Neuronal stem cell (in vitro differentiated cells): ENCODE measurements at regions not wholly inside any gene's neighbourhood (a gene's known extent, or its start where the extent isn't known, plus 50 kb on each side); places are given as distances from the start of the nearest gene placed in this dataset.

ENCODE experiments used
- DNase-seq: peaks from one replicate; pipeline ENCODE4 v3.0.0-alpha.2; 2013; ENCODE audit warnings: low spot score
- H2AFZ ChIP-seq: one replicate; pipeline ENCODE4 v1.6.1; 2013; ENCODE audit warnings: mild to moderate bottlenecking, low read length, inconsistent platforms
- H2AK5ac ChIP-seq: 2 replicates; pipeline ENCODE4 v1.6.1; 2013; ENCODE audit warnings: low read depth, mild to moderate bottlenecking, inconsistent platforms, low read length, moderate library complexity, mixed read lengths
- H2BK120ac ChIP-seq: 2 replicates; pipeline ENCODE4 v1.6.1; 2013; ENCODE audit warnings: low read depth, mild to moderate bottlenecking, inconsistent platforms, low read length, moderate library complexity, mixed read lengths
- H2BK12ac ChIP-seq: one replicate; pipeline ENCODE4 v1.6.1; 2013; ENCODE audit warnings: low read length, inconsistent platforms
- H2BK15ac ChIP-seq: 2 replicates; pipeline ENCODE4 v1.6.1; 2013; ENCODE audit warnings: mild to moderate bottlenecking, low read length, inconsistent platforms, mixed read lengths
- H2BK5ac ChIP-seq: one replicate; pipeline ENCODE4 v1.6.1; 2013; ENCODE audit warnings: inconsistent platforms, mild to moderate bottlenecking, low read length, moderate library complexity
- H3K14ac ChIP-seq: one replicate; pipeline ENCODE4 v1.6.1; 2013; ENCODE audit warnings: low read length, inconsistent platforms
- H3K18ac ChIP-seq: 2 replicates; pipeline ENCODE4 v1.6.1; 2013; ENCODE audit warnings: low read length, inconsistent platforms
- H3K23ac ChIP-seq: 2 replicates; pipeline ENCODE4 v1.6.1; 2013; ENCODE audit warnings: low read depth, mild to moderate bottlenecking, mixed read lengths, low read length, inconsistent platforms; ENCODE audit not compliant: poor library complexity
- H3K27ac ChIP-seq: replicated peaks from 3 replicates; pipeline ENCODE4 v1.5.1; 2013; ENCODE audit warnings: low read length, inconsistent platforms
- H3K27me3 ChIP-seq, 3 experiments: 2 replicates each; pipeline ENCODE4 v1.6.1; 2013; ENCODE audit warnings: low read length in 3 of 3, mild to moderate bottlenecking in 2 of 3, inconsistent platforms in 1 of 3, low read depth in 1 of 3, mixed read lengths in 1 of 3, moderate library complexity in 1 of 3; ENCODE audit not compliant: control insufficient read depth in 3 of 3, insufficient read depth in 3 of 3
- H3K36me3 ChIP-seq, 2 donors: replicated peaks in 1 of 2; 2 replicates each; pipeline ENCODE4 v1.6.1; 2013; ENCODE audit warnings: low read length in 2 of 2; ENCODE audit not compliant: control insufficient read depth in 2 of 2, insufficient read depth in 2 of 2
- H3K4ac ChIP-seq: 2 replicates; pipeline ENCODE4 v1.6.1; 2013; ENCODE audit warnings: inconsistent platforms, mild to moderate bottlenecking, low read length, moderate library complexity
- H3K4me1 ChIP-seq, 2 donors: 1 replicate in 1 of 2; 2 replicates in 1 of 2; pipeline ENCODE4 v1.6.1; 2013; ENCODE audit warnings: low read length in 2 of 2, low read depth in 1 of 2; ENCODE audit not compliant: control insufficient read depth in 2 of 2, insufficient read depth in 1 of 2
- H3K4me2 ChIP-seq: one replicate; pipeline ENCODE4 v1.6.1; 2013; ENCODE audit warnings: mild to moderate bottlenecking, low read length, inconsistent platforms; ENCODE audit not compliant: insufficient read depth, poor library complexity, severe bottlenecking
- H3K4me3 ChIP-seq, 2 donors: 2 replicates each; pipeline ENCODE4 v1.5.1; 2013; ENCODE audit warnings: low read length in 2 of 2, mild to moderate bottlenecking in 2 of 2, inconsistent platforms in 1 of 2, moderate library complexity in 1 of 2
- H3K79me1 ChIP-seq: one replicate; pipeline ENCODE4 v1.6.1; 2013; ENCODE audit warnings: low read depth, mild to moderate bottlenecking, inconsistent platforms, low read length, moderate library complexity
- H3K9ac ChIP-seq: one replicate; pipeline ENCODE4 v1.6.1; 2013; ENCODE audit warnings: mild to moderate bottlenecking, low read depth, low read length, inconsistent platforms; ENCODE audit not compliant: poor library complexity
- H3K9me3 ChIP-seq, 2 donors: replicated peaks in 1 of 2; 2 replicates each; pipeline versions ENCODE3 to v1.6.1; 2013; ENCODE audit warnings: low read length in 2 of 2, mild to moderate bottlenecking in 2 of 2, inconsistent platforms in 1 of 2, low read depth in 1 of 2, mixed read lengths in 1 of 2, moderate library complexity in 1 of 2; ENCODE audit not compliant: control insufficient read depth in 2 of 2, insufficient read depth in 1 of 2
- H4K8ac ChIP-seq: one replicate; pipeline ENCODE4 v1.6.1; 2013; ENCODE audit warnings: low read depth, mild to moderate bottlenecking, inconsistent platforms, low read length, moderate library complexity
- H4K91ac ChIP-seq: one replicate; pipeline ENCODE4 v1.6.1; 2013; ENCODE audit warnings: low read length, low read depth, mild to moderate bottlenecking, inconsistent platforms; ENCODE audit not compliant: poor library complexity
- WGBS, 2 donors: extraction: QIAGEN DNeasy Blood & Tissue Kit; methylation state at CpG; one replicate each; pipeline ENCODE4 v1.1.7; 2013; ENCODE audit warnings: missing lambda C conversion rate in 2 of 2, mixed read lengths in 1 of 2; ENCODE audit not compliant: insufficient read length in 2 of 2, insufficient replicate concordance in 1 of 2; ENCODE audit errors: extremely low coverage in 2 of 2; 5-methylcytosine and 5-hydroxymethylcytosine counted together

GRCh38 chr7:16212610-16213009 is 208.7 kb downstream of the CRPPA start:
- no peaks in the 10 kb centered on the region for H3K4me1 ChIP-seq
- no peak overlapping the region for H2BK15ac ChIP-seq
- no peak overlapping the region for H3K23ac ChIP-seq
- no CpG with 5 or more reads among the region's 3 CpGs for WGBS, 2 donors
- no peaks in the 10 kb centered on the region for H3K27me3 ChIP-seq
- H3K27ac ChIP-seq = no peak overlapping the region
- no peak overlapping the region for H3K4ac ChIP-seq
- no peak overlapping the region for H4K91ac ChIP-seq
- no peaks in the 10 kb centered on the region for H3K9me3 ChIP-seq
- H4K8ac ChIP-seq = no peak overlapping the region
- no peak overlapping the region for H3K14ac ChIP-seq
- H3K18ac ChIP-seq = no peak overlapping the region
- H2BK120ac ChIP-seq = no peak overlapping the region
- H2AK5ac ChIP-seq = no peak overlapping the region
- no peak overlapping the region for H2BK5ac ChIP-seq
- H2BK12ac ChIP-seq = no peak overlapping the region
- H3K36me3 ChIP-seq = no peaks in the 10 kb centered on the region
- no peaks in the 10 kb centered on the region for H3K79me1 ChIP-seq
- H3K4me2 ChIP-seq = no peak overlapping the region
- no peak overlapping the region for H2AFZ ChIP-seq
- H3K9ac ChIP-seq = no peak overlapping the region
- no peak for DNase-seq
- H3K4me3 ChIP-seq = no peak overlapping the region

DNA sequence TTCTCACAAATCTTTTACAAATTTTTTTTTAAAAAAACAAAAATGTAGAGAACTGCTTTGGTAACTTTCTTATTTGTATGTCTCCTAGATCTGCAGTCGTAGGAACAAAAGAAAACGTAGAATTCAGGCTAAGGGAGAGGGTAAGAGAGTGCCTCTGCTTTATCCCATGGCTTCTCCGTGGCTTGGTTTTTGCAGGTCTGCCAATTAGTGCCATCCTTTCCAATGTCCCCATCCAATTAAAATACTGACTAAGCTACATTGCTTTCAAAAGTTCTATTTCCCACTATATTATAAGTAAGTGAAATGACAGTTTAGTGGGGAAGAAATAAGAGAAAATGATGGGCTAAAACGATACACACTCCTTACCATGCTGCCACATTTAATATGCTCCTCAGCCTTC is 209.3 kb downstream of the CRPPA start:
- Histone ChIP-seq H3K18ac (no peak overlapping the region), H4K91ac (no peak overlapping the region), H3K4me3 (no peak overlapping the region), H4K8ac (no peak overlapping the region), H2AK5ac (no peak overlapping the region), H3K9ac (no peak overlapping the region), H3K4me1 (no peaks in the 10 kb centered on the region), H2BK15ac (no peak overlapping the region), H3K79me1 (no peaks in the 10 kb centered on the region), H3K23ac (no peak overlapping the region), H2AFZ (no peak overlapping the region), H2BK5ac (no peak overlapping the region), H2BK120ac (no peak overlapping the region), H3K9me3 (no peaks in the 10 kb centered on the region), H3K4me2 (no peak overlapping the region), H3K27ac (no peak overlapping the region), H3K14ac (no peak overlapping the region), H3K4ac (no peak overlapping the region), H2BK12ac (no peak overlapping the region), H3K36me3 (no peaks in the 10 kb centered on the region), H3K27me3 (no peaks in the 10 kb centered on the region)
- WGBS, 2 donors = no CpG with 5 or more reads among the region's 4 CpGs
- DNase-seq = no peak

- Histone ChIP-seq H3K4ac (no peak overlapping the region), H3K23ac (no peak overlapping the region), H3K36me3 (no peaks in the 10 kb centered on the region), H3K18ac (no peak overlapping the region), H2BK12ac (no peak overlapping the region), H3K9ac (no peak overlapping the region), H2AK5ac (no peak overlapping the region), H3K79me1 (no peaks in the 10 kb centered on the region), H3K4me3 (no peak overlapping the region), H3K27me3 (no peaks in the 10 kb centered on the region), H4K91ac (no peak overlapping the region), H3K9me3 (no peaks in the 10 kb centered on the region), H4K8ac (no peak overlapping the region), H2AFZ (no peak overlapping the region), H2BK5ac (no peak overlapping the region), H3K27ac (no peak overlapping the region), H2BK15ac (no peak overlapping the region), H3K4me1 (no peaks in the 10 kb centered on the region), H3K4me2 (no peak overlapping the region), H2BK120ac (no peak overlapping the region), H3K14ac (no peak overlapping the region)
- WGBS, 2 donors = no CpG with 5 or more reads among the region's 6 CpGs
- DNase-seq = no peak
These were observed 209.9 kb downstream of the CRPPA start for GRCh38 chr7:16211402-16211925.

DNA sequence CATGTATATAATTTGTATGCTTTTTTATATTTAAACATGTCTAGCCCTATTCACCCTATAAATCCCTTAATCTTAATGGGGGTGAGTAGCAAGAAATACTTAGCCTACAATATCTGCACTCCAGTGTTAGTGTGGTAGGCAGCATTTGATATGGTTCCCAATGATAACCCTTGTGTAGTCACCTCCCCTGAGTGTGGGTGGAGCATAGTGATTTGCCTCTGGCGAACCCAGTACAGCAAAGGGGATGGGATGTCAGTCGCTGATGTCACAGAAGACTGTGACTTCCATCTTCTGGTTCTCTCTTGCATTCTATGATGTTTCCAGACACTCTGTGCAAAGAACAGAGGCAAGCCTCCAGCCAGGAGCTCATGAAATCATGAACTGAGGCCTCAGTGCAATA is 211.2 kb downstream of the CRPPA start:
- no peak overlapping the region for H4K8ac ChIP-seq
- no peak overlapping the region for H2BK120ac ChIP-seq
- no peak for DNase-seq
- H3K36me3 ChIP-seq = no peaks in the 10 kb centered on the region
- H2BK15ac ChIP-seq = no peak overlapping the region
- no peak overlapping the region for H3K27ac ChIP-seq
- H3K9ac ChIP-seq = no peak overlapping the region
- H3K4ac ChIP-seq = no peak overlapping the region
- no peaks in the 10 kb centered on the region for H3K9me3 ChIP-seq
- H3K4me1 ChIP-seq = no peaks in the 10 kb centered on the region
- no peak overlapping the region for H3K23ac ChIP-seq
- H3K4me3 ChIP-seq = no peak overlapping the region
- H3K18ac ChIP-seq = no peak overlapping the region
- H2AK5ac ChIP-seq = no peak overlapping the region
- no peaks in the 10 kb centered on the region for H3K79me1 ChIP-seq
- WGBS, 2 donors = no CpG with 5 or more reads among the region's 2 CpGs
- no peak overlapping the region for H2AFZ ChIP-seq
- H2BK5ac ChIP-seq = no peak overlapping the region
- no peak overlapping the region for H2BK12ac ChIP-seq
- no peak overlapping the region for H3K14ac ChIP-seq
- H3K27me3 ChIP-seq = no peaks in the 10 kb centered on the region
- no peak overlapping the region for H4K91ac ChIP-seq
- no peak overlapping the region for H3K4me2 ChIP-seq
